ENCODE measurements at regions not wholly inside any gene's neighbourhood (a gene's known extent, or its start where the extent isn't known, plus 50 kb on each side); places are given as distances from the start of the nearest gene placed in this dataset.

DNA sequence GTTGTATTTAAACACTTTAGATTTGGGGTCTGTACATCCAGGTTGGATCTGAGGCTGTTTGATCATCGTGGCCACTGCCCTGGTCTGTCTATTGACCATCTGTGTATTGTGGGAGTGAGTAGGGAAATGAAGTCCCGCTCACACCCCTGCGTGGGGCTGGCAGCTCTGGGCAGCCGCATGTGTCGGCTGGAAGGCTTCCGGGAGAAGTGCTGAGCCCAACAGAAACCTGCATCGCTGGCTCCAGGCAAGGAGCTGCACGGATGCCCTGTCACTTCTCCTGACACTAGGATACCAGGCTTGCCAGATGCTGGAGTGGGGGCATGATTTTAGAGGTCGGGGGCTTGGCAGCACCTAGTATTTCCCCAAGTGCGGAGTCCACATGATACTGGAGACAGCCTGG, 93.6 kb downstream of the PHETA1 start:
- H3K36me3 ChIP-seq (ENCODE audit: insufficient read depth, low read length), result no peaks in the 10 kb centered on the region
- peaks cover 22% of the 10 kb centered on the region for H3K27me3 ChIP-seq (ENCODE audit: insufficient read depth, low read length)
- Mint-ChIP-seq H3K9me3 (ENCODE audit: unreplicated experiment) (peaks cover 2% of the 10 kb centered on the region), H3K4me3 (ENCODE audit: unreplicated experiment) (no peak overlapping the region), H3K27ac (ENCODE audit: unreplicated experiment) (no peak overlapping the region), H3K4me1 (ENCODE audit: low read depth, unreplicated experiment) (peaks cover 6% of the 10 kb centered on the region), H3K27me3 (ENCODE audit: low read depth, unreplicated experiment) (peaks cover 8% of the 10 kb centered on the region), H3K36me3 (ENCODE audit: low read depth, unreplicated experiment) (no peaks in the 10 kb centered on the region)
- DNase-seq (ENCODE audit: low read depth) (no peak), FAIRE-seq (no peak)
- TF ChIP-seq, protein P1, sequence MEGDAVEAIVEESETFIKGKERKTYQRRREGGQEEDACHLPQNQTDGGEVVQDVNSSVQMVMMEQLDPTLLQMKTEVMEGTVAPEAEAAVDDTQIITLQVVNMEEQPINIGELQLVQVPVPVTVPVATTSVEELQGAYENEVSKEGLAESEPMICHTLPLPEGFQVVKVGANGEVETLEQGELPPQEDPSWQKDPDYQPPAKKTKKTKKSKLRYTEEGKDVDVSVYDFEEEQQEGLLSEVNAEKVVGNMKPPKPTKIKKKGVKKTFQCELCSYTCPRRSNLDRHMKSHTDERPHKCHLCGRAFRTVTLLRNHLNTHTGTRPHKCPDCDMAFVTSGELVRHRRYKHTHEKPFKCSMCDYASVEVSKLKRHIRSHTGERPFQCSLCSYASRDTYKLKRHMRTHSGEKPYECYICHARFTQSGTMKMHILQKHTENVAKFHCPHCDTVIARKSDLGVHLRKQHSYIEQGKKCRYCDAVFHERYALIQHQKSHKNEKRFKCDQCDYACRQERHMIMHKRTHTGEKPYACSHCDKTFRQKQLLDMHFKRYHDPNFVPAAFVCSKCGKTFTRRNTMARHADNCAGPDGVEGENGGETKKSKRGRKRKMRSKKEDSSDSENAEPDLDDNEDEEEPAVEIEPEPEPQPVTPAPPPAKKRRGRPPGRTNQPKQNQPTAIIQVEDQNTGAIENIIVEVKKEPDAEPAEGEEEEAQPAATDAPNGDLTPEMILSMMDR (IDR thresholded peaks at IDR 0.05; ENCODE audit: insufficient read depth, low read depth, low read length), result no peak
- no peak for TF ChIP-seq EZH2 (IDR thresholded peaks at IDR 0.05; ENCODE audit: insufficient read depth, low read length)
- H3K4me2 ChIP-seq (ENCODE audit: low read length), result no peak overlapping the region
- H2AFZ ChIP-seq (ENCODE audit: low read depth, low read length), result no peak overlapping the region
- H3K4me3 ChIP-seq (ENCODE audit: insufficient read depth, low read depth, low read length), result no peak overlapping the region
- no peaks in the 10 kb centered on the region for H3K79me2 ChIP-seq (ENCODE audit: insufficient read depth, low read length)
- H3K27ac ChIP-seq (ENCODE audit: low read depth, low read length), result no peak overlapping the region
- H4K20me1 ChIP-seq (ENCODE audit: insufficient read depth, low read length), result no peaks in the 10 kb centered on the region
- no peaks in the 10 kb centered on the region for H3K9me3 ChIP-seq (ENCODE audit: insufficient read depth, low read depth, low read length)
- no peak overlapping the region for H3K9ac ChIP-seq (ENCODE audit: low read length)
- no peaks in the 10 kb centered on the region for H3K4me1 ChIP-seq (ENCODE audit: insufficient read depth, low read length)

DNA sequence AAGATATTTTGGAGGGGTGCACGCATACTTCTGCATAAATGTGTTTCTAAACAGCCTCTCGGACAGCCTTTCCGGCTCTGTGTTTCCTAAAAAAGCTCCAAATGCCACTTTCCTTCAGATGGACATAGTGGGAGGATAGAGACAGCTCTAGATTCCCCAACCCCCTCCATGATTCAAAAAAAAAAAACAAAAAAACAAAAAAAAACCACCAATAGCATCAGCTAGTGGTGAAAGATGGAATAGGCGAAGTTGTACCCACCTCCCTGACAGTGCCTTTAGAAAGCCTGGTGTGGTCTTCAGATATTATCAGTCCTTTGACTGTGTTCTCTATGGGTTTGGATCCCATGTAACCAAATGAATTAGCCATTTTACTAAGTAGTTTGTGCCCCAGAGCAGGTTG, 94.1 kb downstream of the PHETA1 start:
- no peak overlapping the region for H3K27ac Mint-ChIP-seq (ENCODE audit: unreplicated experiment)
- Histone ChIP-seq H3K79me2 (ENCODE audit: insufficient read depth, low read length) (no peaks in the 10 kb centered on the region), H4K20me1 (ENCODE audit: insufficient read depth, low read length) (no peaks in the 10 kb centered on the region), H3K27me3 (ENCODE audit: insufficient read depth, low read length) (peaks cover 22% of the 10 kb centered on the region), H3K9me3 (ENCODE audit: insufficient read depth, low read depth, low read length) (no peaks in the 10 kb centered on the region), H3K9ac (ENCODE audit: low read length) (no peak overlapping the region), H3K4me2 (ENCODE audit: low read length) (no peak overlapping the region), H3K27ac (ENCODE audit: low read depth, low read length) (no peak overlapping the region), H2AFZ (ENCODE audit: low read depth, low read length) (no peak overlapping the region), H3K4me1 (ENCODE audit: insufficient read depth, low read length) (no peaks in the 10 kb centered on the region), H3K4me3 (ENCODE audit: insufficient read depth, low read depth, low read length) (no peak overlapping the region), H3K36me3 (ENCODE audit: insufficient read depth, low read length) (no peaks in the 10 kb centered on the region)
- no peak overlapping the region for H3K4me3 Mint-ChIP-seq (ENCODE audit: unreplicated experiment)
- H3K4me1 Mint-ChIP-seq (ENCODE audit: low read depth, unreplicated experiment), result peaks cover 7% of the 10 kb centered on the region
- peaks cover 2% of the 10 kb centered on the region for H3K9me3 Mint-ChIP-seq (ENCODE audit: unreplicated experiment)
- H3K27me3 Mint-ChIP-seq (ENCODE audit: low read depth, unreplicated experiment), result peaks cover 8% of the 10 kb centered on the region
- DNase-seq (ENCODE audit: low read depth) (no peak), FAIRE-seq (no peak)
- TF ChIP-seq, protein P1 (IDR thresholded peaks at IDR 0.05; ENCODE audit: insufficient read depth, low read depth, low read length), result peak; percentile 50
- no peak for TF ChIP-seq EZH2 (IDR thresholded peaks at IDR 0.05; ENCODE audit: insufficient read depth, low read length)
- H3K36me3 Mint-ChIP-seq (ENCODE audit: low read depth, unreplicated experiment), result no peaks in the 10 kb centered on the region

DNA sequence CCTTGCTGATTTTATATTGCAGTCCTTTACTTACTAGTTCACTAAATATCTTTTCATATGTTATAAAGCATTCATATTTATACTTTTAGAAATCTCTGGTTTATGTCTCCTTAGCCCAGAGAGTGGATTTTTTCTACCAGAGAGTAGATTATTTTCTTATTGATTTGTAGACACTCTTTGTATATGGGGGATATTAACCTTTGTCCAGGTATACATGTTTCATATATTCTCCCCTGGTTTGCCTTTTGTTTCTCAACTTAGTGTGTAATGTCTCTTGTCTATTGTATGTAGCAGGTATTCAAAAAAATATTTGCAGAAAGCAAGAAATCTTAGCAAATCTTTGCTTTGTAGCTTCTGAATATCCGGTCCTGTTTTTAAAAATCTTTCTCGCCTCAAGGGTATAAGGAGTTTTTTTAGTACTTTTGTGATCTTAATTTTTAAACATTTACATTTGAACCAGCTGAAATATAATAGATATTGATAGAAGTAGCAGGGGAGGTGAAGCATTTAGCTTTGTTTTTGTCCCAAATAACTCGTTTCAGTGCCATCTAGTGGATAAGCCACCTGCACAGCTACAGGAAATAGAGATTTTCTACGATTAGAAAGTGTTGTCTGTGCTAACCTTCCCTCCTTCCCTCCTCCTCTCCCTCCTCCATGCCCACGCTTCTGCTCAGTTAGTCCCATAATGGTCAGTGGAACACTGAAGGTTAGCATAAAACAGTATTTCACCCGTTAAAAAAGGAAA, 97.0 kb downstream of the PHETA1 start:
- Histone ChIP-seq H3K4me2 (ENCODE audit: low read length) (no peak overlapping the region), H3K27me3 (ENCODE audit: insufficient read depth, low read length) (peaks cover 19% of the 10 kb centered on the region), H3K9me3 (ENCODE audit: insufficient read depth, low read depth, low read length) (no peaks in the 10 kb centered on the region), H3K4me1 (ENCODE audit: insufficient read depth, low read length) (no peaks in the 10 kb centered on the region), H4K20me1 (ENCODE audit: insufficient read depth, low read length) (no peaks in the 10 kb centered on the region), H3K27ac (ENCODE audit: low read depth, low read length) (no peak overlapping the region), H3K36me3 (ENCODE audit: insufficient read depth, low read length) (no peaks in the 10 kb centered on the region), H2AFZ (ENCODE audit: low read depth, low read length) (no peak overlapping the region), H3K4me3 (ENCODE audit: insufficient read depth, low read depth, low read length) (no peak overlapping the region), H3K9ac (ENCODE audit: low read length) (no peak overlapping the region), H3K79me2 (ENCODE audit: insufficient read depth, low read length) (no peaks in the 10 kb centered on the region)
- Mint-ChIP-seq H3K27ac (ENCODE audit: unreplicated experiment) (no peak overlapping the region), H3K4me1 (ENCODE audit: low read depth, unreplicated experiment) (peaks cover 7% of the 10 kb centered on the region), H3K4me3 (ENCODE audit: unreplicated experiment) (no peak overlapping the region), H3K9me3 (ENCODE audit: unreplicated experiment) (no peaks in the 10 kb centered on the region), H3K27me3 (ENCODE audit: low read depth, unreplicated experiment) (peaks cover 10% of the 10 kb centered on the region), H3K36me3 (ENCODE audit: low read depth, unreplicated experiment) (no peaks in the 10 kb centered on the region)
- TF ChIP-seq EZH2 (IDR thresholded peaks at IDR 0.05; ENCODE audit: insufficient read depth, low read length), result no peak
- TF ChIP-seq, protein P1 (IDR thresholded peaks at IDR 0.05; ENCODE audit: insufficient read depth, low read depth, low read length), result peak; percentile 22
- FAIRE-seq, result no peak
- no peak for DNase-seq (ENCODE audit: low read depth)
